Muscle of arm (tissue), 1 donor: ENCODE measurements at regions not wholly inside any gene's neighbourhood (a gene's known extent, or its start where the extent isn't known, plus 50 kb on each side); places are given as distances from the start of the nearest gene placed in this dataset.
"Not testable (repeated sequence)": the region's sequence is repeated elsewhere in the genome, so short reads cannot be mapped to it uniquely, and the experiment has no call there.

ENCODE experiments used
- DNase-seq: peaks from one replicate; pipeline ENCODE4 v3.0.0-alpha.2; 2013

- DNase-seq = no peak
These were observed 135.4 kb downstream of the PPP1R3A start for GRCh38 chr7:113783403-113783802.

DNA sequence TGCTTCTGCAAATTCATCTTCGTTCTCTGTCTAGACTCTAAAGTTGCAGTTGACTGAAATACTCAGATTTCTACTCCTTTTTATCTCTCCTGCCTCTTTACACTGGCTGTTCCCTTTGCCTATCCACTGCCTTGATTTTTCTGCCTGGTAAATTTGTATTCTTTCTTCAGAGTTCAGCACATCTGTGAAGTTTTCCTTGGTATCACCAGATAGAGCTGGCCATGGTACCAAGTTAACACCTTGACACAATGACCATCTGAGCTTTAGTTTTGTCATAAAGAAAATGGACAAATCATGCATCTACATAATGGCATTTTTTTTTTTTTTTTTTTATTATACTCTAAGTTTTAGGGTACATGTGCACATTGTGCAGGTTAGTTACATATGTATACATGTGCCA is 143.0 kb downstream of the PPP1R3A start:
- DNase-seq = no peak

DNA sequence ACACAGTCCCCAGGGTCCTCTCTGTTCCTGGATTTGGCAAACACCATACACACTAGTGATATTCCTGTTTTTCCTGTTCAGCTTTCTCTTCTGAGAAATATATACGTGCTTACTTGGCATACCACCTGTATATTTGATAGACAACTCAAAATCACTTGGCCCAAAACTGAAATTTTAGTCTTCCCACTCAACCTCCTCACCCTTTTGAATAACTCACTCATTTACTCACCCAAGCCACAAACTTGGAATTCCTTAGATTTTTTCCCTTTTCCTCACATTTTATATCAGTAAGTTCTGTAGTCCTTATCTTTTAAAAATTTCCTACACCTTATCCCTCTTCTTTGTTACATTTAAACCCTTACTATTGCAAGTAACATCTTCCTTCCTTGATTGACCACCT is 143.4 kb downstream of the PPP1R3A start:
- DNase-seq = no peak

- DNase-seq = peak; percentile 51
These were observed 144.5 kb downstream of the PPP1R3A start for GRCh38 chr7:113774182-113774807.

- no peak for DNase-seq
These were observed 148.6 kb downstream of the PPP1R3A start for GRCh38 chr7:113770146-113770738.

DNA sequence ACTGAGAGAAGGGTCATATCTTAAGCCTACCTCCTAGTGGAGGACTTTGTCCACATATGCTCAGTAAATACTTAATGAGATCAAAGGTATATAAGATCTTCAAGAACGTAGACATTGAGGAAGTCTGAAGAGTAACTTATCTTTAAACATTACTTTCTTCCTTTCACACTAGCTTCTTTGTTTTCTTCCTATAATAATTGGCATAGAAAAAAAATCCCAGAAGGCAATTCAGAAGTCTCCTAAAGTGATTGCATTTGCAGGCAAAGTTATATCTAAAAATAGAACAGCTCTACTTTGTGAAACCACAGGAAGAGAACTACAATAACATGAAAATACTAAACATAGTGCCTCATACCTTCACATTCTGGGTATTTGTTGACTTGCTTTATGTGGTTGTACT is 150.4 kb downstream of the PPP1R3A start:
- DNase-seq = no peak

DNA sequence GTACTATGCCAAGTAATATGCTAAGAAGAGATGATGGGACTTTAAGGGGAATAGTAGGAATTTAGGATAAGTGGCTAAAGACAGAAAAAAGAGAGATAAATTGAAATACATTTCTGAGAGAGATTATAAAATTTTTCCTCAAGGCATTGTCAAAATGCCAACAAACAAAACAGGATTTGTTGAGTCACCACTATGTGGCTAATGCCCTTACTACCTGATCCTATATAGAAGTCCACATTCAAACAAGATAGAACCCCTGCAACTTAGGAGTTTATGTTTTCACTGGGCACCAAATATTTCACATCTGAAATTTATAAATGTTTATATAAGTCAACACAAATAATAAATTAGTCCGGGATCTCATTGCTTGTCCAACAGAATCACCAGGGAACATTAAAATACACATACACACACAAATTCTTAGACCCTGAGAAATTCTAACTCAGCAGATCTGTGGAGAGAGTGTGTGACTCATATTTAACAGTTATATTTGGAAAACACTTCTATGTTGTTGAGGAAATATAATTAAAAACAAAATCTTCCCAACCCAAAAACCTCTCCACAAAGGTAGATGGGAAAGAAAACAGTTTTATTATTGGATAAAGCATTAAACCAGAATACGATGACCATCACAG is 154.3 kb downstream of the PPP1R3A start:
- DNase-seq = no peak

- DNase-seq = no peak
These were observed 155.6 kb downstream of the PPP1R3A start for GRCh38 chr7:113763226-113763625.

DNA sequence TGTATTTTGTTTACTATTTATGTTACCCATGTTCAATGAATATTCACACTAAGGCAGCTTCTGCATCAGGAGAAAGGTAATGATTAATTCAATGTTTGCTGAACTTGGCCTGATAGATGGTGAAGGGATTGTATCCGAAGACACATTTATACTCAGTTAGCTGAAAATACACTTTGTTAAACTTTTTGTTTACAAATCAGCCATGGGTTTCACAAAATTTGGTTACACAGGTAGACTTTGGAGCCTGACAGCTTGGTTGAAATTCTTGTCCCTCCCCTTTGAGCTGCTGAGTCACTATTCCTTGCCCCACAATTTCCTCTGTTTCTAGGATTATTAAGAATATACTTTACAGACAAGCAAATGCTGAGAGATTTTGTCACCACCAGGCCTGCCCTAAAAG is 162.6 kb downstream of the PPP1R3A start:
- DNase-seq = no peak

- no peak for DNase-seq
These were observed 166.1 kb downstream of the PPP1R3A start for GRCh38 chr7:113752689-113753088.

GRCh38 chr7:113752289-113752688 is 166.5 kb downstream of the PPP1R3A start:
- no peak for DNase-seq

- no peak for DNase-seq
These were observed 167.3 kb downstream of the PPP1R3A start for GRCh38 chr7:113751547-113751946.

GRCh38 chr7:113748385-113748784 is 170.4 kb downstream of the PPP1R3A start:
- DNase-seq = not testable (repeated sequence)

GRCh38 chr7:113742946-113743431 is 175.8 kb downstream of the PPP1R3A start:
- not testable (repeated sequence) for DNase-seq

- DNase-seq = no peak
These were observed 176.4 kb downstream of the PPP1R3A start for GRCh38 chr7:113742377-113742776.

- DNase-seq = no peak
These were observed 187.2 kb downstream of the PPP1R3A start for GRCh38 chr7:113731571-113731970.

- no peak for DNase-seq
These were observed 188.4 kb downstream of the PPP1R3A start for GRCh38 chr7:113730309-113730955.

DNA sequence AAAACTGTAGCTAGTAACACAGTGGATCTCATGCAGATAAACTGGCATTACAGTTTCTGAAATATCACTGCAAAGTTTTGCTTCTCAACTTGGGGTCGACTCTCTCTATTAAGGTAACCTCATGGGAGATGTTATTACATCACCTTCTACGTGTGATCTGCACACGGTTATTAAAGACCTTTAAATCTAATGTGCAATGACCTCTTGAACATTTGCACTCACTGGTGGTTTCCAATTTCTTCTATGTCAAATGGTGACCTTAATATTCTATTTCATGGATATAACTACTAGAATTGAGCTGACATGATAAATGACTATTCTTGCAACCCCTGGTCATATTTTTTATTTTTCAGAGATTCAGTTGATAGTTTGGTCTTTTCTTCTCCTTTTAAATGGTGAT is 191.3 kb downstream of the PPP1R3A start:
- DNase-seq = no peak

DNA sequence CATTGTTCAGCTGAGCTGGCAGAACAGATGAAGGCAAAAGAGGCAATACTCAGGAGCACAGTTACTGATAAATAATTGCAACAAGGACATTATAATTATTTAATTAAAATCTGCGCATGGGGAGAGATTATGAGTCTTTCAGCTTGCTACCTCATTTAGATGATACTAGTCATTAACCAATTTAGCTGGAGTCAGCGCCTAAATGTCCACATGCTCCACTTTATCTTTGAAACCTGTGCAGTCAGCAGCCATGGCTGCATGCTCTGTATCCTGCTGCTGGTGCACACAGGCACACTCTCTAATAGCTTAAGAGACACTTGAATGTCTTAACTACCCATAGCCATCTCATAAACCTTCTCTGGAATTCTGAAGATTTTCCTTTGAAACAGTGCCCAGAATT is 196.8 kb downstream of the PPP1R3A start:
- no peak for DNase-seq

- DNase-seq = no peak
These were observed 201.1 kb downstream of the PPP1R3A start for GRCh38 chr7:113717739-113718138.

DNA sequence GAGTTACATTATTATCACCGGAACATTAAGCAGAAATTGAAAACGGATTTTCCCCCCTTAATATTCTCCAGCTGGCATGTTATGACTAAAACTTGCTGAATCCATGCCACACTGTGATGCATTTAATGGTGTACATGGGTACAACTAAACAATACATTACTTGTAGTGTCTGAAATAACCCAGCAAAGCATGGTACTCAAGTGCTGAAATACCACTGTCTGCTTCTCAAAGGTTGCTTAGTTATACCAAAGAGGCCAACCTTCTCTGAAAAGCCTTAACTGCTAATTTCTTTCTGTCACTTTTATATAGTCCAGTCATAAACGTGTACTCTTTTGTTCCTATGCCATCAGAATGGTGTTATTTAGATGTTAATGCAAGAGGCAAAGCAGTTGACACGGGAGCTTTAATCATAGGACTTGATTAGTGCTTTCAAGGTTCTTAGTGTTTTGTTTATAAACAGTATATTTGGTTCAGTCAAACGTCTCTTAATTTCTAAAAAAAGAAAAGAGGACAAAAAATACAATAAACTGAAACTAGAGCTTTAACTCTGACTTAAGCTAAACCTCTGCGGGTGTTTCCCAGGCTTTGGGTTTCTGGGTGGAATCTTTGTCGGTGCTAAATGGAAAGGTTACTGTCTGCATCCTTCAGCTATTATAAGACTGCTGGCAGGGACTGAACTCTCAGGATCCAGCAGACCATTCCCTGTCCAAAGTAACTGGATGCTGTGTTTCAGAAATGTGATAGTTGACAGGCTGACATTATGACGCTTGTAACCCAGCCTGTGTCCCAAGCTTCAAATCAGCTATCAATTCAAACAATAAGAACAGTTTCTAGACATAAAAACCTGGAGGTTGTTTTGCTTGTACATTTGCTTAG is 202.6 kb downstream of the PPP1R3A start:
- peak; percentile 52 for DNase-seq

DNA sequence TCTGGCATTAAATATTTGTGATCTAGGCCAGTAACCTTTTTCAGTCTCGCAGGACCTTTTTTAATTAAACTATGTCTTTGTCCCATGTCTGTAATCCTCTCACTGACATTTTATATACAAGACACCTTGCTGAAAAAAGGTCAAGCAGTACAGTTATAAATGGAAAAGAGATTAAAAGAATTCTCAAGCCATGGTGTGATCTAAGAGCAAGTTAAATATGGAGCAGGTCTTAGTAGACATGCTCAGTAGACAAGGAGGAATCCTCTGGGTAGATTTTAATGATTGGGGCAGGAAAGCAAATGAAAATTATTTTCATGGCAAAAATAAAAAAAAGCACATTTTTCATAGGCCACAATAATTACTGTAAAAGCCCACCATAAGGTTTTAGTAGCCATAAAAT is 203.5 kb downstream of the PPP1R3A start:
- no peak for DNase-seq
